ENCODE measurements at regions not wholly inside any gene's neighbourhood (a gene's known extent, or its start where the extent isn't known, plus 50 kb on each side); places are given as distances from the start of the nearest gene placed in this dataset.
"Not testable (repeated sequence)": the region's sequence is repeated elsewhere in the genome, so short reads cannot be mapped to it uniquely, and the experiment has no call there.

DNA sequence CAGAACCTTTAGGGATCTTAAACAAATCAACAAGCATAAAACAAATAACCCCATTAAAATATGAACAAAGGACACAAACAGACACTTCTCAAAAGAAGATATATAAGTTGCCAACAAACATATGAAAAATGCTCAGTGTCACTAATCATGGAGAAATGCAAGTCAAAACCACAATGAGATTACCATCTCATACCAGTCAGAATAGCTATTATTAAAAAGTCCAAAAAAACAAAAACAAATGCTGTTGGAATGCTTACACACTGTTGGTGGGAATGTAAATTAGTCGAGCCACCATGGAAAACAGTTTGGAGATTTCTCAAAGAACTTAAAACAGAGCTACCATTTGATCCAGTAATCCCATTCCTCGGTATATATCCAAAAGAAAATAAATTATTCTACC lies 423.6 kb downstream of the OTOL1 start:
- no peak for DNase-seq

DNA sequence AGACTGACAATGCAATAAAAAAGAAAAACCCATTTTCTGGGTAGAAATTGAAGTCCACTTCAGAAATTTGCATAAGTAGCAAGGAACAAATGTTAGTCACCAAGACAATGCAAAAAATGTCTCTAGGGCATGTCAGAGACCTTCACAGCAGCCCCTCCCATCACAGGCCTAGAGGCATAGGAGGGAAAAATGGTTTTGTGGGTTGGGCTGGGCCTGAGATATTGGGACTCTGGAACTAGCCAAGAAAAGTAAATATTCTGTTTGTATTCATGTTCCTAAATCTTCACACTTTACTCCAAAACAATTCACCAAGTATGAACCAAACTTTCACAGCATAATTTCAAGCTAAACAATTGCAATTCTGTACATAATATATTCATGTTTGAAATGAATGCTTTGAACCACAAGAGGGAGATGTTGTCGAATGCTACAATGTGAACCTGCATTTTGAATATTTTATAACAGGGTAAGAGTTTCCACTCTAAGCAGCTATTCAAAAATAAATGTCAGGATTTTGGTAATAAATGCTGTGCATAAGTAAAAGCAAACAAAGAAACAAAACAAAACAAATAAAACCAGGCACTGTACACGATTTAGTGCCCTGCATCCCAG lies 429.2 kb downstream of the OTOL1 start:
- DNase-seq, result no peak

DNA sequence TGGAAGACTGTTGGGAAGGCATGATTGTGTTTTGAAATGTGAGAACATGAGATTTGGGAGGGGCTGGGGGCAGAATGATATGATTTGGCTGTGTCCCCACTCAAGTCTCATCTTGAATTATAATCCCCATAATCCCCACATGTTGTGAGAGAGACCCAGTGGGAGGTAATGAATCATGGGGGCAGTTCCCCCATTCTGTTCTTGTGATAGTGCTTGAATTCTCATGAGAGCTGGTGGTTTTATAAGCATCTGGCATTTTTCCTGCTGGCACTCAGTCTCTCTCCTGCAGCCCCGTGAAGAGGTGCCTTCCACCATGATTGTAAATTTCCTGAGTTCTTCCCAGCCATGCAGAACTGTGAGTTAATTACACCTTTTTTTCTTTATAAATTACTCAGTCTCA lies 430.5 kb downstream of the OTOL1 start:
- DNase-seq, result peak; percentile 76

DNA sequence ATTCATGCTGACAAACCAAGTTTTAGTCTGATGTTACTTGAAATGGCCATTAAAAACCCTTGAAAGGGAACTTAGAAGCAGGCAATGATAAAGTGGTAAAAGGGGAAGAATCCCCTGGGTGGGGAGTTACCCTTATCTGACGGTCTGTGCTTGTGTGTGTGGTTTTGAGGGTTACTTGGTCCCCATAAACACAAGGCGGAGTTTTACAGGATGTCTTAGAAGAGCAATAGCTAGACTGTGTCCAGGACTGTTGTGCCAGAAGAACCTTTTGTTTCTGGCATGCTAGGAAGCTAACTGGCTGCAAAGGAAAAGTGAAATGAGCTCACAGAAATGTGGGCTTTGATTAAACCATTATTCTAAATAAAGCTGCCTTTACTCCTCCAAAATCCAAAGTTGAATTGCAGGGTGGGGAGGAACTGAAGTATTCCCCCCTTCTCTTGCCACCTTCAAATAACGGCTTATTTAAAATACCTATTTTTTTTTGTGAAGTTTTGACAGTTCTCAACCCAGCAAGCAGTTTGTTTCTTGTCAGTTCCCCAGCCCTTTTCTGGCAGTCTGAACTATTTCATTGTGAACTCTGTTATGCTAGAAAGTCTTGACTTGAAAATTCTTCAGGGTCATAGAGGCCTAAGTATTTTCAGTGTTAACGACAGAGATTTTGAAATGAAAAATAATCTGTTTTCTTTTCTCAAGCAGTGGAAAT lies 443.5 kb downstream of the OTOL1 start:
- DNase-seq, result no peak

DNA sequence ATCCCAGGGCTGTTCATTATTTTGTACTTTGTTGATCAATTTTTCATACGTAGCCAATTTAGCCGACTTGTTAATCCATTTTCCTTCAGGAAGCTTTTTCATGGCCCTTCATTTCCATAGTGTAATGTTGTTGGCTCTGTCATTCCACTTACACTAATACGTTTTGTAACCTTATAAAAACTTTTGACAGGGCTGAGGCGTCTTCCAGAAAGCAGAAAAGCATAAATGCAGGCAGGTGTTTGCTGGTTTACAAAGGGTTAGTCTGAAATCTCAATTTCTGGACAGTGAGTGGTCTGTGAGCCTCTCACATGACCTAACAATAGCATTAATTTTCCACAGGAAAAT lies 444.0 kb downstream of the OTOL1 start:
- no peak for DNase-seq

DNA sequence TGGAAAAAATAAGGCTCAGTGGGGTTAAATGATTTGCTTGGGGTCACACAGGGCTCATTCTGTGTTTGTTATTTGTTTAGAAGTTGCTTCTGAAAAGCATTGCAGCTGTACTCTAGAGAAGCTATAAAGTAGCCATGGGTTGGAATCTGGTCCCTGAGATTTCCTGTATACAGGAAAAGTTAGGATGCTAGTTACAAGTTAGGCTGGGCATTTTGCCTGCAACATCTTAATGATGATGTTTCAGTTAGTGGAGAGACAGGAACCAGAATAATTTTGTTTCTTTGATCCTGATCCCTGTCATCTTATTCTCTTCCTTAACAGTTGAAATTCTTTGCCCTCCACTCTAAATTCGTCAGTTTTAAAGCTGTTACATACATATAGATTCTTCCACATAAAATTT lies 445.3 kb downstream of the OTOL1 start:
- DNase-seq, result no peak

DNA sequence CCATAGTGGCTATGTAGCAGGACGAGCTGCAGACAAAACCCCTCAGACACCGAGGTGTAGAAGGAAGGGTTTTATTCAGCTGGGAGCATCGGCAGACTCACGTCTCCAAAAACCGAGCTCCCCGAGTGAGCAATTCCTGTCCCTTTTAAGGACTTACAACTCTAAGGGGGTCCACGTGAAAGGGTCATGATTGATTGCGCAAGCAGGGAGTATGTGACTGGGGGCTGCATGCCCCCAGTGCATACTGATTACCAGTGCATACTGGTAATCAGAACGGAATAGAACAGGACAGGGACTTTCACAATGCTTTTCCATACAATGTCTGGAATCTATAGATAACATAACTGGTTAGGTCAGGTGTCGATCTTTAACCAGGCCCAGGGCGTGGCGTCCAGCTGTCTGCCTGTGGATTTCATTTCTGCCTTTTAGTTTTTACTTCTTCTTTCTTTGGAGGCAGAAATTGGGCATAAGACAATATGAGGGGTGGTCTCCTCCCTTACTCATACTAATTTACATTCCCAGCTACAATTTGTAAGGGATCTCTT lies 447.3 kb downstream of the OTOL1 start:
- DNase-seq, result not testable (repeated sequence)

DNA sequence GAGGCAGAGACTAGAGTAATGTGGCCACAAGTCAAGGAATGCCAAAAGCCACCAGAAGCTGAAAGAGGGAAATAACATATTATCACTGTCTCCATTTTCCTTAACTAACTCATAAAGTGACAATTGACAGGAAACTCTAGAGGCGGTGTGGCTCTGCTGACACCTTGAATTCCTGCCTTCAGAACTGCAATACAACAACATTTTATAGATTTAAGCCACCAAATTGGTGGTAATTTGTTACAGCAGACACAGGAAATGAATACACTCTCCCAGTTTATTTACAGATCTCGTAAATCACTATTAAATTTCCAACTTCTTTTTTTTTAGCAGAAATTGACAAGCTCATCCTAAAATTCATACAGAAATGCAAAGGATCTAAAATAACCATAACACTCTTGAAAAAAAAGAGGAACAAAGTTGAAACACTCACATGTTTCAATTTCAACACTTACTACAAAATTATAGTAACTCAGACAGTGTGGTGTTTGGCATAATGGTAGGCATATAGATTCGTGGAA lies 449.9 kb downstream of the OTOL1 start:
- no peak for DNase-seq

DNA sequence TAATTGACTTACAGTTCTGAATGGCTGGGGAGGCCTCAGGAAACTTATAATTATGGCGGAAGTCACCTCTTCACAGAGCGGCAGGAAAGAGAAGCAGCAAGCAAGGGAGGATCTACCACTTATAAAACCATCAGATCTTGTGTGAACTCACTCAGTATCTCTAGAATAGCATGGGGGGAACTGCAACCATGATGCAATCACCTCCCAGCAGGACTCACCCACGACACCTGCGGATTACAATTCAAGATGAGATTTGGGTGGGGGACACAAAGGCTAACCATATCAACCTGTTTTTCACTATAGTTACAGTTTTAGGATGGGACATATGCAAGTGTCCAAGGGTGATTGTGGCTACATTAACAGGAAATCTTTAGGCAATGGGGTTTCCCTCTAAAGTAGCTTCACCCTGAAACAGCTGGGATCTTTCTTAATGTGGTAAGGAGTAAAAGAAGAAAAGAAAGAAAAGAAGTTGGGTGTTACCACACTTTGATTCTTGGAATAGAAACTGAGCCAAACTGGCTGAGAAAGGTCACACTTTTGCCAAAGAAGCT lies 453.8 kb downstream of the OTOL1 start:
- no peak for DNase-seq

DNA sequence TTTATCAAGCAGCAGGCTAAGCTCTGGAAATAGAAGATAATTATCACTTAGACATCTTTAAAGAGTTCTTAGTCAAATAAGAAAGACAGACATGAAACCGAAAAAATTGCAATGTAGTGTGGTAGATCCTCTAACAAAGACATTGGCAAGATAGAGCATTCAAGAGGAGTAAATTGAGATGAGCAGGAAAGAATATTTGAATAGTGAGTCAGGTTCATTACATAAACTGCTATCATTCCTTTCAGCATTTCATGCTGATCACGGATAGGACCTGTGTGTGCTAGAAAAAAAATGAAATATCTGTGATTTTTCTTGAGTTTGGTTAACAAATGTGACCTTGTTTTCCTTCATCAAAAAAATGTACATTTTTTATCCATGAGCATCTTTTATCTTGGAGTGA lies 460.9 kb downstream of the OTOL1 start:
- no peak for DNase-seq

DNA sequence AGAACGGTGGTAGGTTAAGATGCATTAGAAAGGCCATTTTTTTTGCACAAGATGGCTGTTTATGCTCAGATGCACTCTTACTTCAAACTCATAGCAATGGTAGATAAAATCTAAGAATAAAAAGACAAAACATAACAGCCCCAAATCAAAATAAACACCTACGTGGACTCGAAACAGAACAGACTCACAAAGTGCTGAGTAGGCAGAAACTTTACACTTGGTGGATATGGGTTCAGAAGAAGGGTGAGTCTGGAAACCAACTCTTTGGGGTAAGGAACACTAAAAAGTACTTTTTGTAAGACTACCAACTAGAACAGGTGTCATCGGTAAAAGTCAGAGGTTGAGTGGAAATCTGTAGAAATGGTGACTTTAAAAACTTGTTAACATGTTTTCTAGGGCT lies 468.2 kb downstream of the OTOL1 start:
- no peak for DNase-seq

DNA sequence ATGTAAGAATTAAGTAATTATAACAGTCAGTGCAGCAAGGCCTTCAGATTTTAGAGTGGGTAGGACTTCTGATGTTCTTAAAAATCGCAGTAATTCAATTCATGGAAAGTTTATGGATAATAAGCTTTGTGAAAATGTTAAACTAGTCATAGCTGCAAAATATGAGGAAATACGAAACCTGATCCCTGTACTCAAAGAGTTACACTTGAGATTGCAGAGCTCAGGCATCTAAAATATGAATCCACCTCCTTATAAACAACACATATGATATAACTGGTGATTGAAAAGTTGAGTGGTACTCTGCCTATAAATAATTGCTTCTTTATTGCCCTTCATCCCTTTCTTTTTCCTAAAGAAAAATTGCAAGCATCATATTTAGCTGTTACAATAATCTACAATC lies 473.3 kb downstream of the OTOL1 start:
- DNase-seq, result no peak

DNA sequence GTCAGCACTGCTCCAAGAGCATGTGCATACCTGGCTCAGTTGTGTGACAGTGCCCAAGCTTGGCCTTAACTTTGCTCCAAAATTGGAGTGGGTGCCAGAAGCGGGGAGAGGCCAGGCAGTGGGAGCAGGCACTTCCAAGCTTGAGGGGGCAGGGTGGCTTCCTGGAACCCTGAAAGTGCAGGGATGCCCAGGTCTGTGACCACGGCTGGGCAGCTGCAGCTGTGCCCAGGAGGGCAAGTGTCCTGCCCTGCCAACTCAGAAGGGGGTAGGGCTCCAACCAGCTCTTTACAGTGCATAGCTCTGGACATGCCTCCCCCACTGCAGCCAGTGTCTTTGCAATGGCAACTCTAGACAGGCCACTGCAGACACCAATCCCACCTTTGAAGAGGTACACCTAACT lies 478.6 kb downstream of the OTOL1 start:
- no peak for DNase-seq

DNA sequence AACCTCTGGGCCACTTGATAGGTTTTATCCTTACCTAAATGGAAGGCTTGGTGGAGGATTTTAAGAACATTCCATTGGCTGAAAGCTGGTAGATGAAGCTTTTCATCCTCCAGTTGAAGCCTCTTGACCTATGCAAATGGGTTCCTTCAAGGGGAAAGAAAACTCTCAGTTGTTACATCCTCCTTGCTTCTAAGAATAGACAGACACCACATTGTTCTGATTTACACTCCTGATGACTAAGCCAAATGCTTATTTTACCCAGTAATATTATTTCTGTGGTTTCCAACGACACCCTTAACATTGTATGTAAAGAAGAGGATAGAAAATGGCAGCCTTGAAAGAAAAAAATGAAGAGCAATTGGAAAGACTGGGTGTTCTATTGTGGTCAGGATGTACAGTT lies 480.5 kb downstream of the OTOL1 start:
- DNase-seq, result no peak

DNA sequence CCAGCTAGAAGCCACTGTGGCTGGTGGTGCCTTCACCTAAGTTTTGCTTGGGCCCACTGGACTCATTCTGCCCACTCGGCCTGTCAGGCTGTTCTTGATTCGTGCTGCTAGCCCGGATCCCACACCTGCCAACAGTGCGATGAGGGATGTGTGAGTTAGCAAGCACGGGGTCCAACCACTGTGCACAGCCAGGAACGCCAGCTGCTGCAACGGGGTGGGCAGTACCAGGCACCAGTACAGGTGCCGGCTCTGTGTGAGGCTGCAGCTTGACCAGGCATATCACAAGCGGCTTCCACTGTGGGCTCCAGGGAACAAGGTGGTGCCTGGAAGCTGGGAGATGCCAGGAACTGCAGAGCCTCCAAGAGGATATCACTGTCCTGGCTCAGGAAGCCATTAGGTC lies 481.2 kb downstream of the OTOL1 start:
- DNase-seq, result no peak

DNA sequence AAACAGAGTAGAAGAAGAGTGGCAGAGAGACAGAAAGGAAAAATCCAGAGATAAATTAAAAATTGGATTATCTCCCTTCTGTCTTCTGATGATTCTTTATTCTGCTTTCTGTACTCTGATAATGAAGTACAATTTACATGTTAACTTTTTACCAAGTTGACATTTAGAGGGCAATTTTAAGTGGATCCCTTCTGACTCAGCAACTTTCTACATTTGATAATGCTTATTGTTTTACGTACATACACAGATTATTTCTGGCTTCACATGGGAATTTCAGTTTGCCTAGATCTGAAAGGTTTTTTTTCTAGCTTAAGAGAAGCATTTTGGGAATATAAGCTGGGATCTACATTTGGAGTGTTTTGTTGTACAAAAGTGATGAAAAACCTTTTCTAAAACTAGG lies 491.3 kb downstream of the OTOL1 start:
- DNase-seq, result no peak

DNA sequence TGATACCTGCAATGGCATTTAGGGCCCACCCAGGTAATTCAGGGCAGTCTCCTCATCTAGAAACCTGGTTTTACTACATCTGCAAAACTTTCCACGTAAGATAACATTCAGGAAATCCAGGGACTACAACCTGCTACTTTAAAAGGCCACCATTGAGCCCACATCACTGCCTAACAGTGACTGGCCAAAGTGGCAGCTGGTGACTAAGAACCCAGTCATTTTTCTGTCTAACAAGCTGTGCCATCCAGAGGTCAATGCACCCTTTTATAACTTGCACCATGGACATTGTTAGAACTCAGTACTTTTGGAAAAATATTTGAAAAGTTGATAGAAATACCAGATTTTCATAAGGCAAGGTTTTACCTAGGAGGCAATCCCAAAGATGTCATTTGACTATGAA lies 492.4 kb downstream of the OTOL1 start:
- no peak for DNase-seq

DNA sequence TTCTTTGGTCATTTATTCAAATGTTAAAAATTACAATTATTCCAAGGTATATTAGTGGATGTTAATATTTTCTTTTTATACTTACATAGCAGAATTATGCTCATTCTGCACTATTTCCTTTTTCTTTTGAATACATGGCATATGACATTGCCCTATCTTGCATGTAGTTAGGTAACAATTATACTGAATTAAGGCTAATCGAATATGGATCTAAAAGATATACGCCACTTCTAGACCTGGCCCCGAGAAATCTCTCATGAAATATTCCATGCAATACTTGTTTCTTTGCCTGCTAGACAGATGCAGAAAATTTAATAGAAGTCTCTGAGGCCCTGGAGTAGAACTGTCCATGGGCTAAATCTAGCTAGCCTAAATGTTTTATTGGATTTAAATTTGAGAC lies 493.4 kb downstream of the OTOL1 start:
- DNase-seq, result no peak

DNA sequence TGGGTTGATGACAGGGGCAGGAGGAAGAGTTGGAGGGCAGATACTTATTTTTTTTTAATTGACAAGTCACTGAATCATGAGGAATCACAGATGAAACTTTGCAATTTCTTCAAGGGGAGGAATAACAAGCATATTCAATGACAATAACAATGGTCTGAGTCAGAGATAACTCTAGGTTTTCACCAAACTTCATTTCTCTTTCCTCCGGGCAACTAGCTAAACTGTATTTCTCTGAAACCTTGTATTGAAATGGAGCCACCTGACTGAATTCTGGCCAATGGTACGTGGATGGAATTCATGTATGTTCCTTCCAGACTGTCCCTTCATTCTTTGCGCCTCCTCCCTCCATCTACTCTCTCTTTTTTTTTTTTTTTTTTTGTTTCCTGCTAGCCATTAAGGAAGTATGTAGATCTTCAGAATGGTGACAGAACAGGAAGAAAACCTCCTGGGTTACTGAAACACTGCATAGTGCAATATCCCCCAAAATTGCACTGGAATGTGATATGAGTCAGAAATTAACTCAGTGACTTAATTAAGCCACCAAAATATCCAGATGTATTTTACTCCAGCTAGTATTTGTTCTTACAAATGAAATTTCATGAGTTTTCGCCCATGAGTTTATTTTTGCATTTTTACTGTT lies 495.4 kb downstream of the OTOL1 start:
- no peak for DNase-seq

DNA sequence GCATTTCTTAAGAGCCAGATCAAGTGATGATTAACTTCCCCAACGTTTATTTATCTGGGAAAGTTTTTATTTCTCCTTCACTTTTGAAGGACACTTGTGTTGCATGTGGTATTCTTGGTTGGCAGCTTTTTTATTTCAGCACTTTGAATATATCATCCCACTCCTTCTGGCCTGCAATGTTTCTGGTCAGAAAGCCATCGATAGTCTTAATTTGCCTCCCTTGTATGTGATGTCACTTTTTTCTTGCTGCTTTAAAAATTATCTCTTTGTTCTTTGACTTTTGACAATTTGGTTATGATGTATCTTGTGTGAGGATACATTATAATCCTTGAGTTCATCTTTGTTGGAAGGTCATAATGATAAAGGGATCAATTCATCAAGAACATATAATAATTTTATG lies 503.2 kb downstream of the OTOL1 start:
- no peak for DNase-seq

DNA sequence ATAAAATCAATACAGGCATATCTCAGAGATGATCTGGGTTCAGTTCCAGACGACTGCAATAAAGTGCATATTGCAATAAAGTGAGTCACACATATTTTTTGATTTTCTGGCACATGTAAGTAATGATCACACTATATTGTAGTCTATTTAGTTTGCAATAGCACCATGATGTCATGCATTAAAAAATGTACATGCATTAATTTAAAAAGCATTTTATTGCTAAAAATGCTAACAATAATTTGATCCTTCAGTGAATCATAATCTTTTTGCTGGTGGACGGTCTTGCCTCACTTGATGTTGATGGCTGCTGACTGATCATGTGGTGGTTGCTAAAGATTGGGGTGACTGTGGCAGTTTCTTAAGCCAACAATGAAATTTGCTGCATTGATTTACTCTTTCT lies 511.1 kb downstream of the OTOL1 start:
- no peak for DNase-seq

DNA sequence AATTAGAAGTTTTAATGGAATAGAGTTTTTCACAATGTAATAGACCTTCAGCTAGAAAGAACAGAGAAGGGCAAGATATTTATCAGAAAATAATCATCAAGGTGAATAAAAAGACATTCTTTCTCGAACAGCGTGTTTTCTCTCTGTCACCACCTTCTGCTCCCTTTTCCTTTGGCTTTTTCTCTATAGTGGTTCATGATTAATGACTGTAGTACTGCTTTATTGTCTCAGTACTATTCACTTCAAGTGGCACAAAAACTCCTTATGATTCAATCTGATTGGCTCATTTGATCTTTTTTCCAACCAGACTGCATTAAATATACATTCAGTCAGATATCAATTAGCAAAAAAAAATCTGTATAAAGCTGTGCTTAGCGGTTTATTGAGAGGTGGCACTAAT lies 516.0 kb downstream of the OTOL1 start:
- DNase-seq, result no peak

DNA sequence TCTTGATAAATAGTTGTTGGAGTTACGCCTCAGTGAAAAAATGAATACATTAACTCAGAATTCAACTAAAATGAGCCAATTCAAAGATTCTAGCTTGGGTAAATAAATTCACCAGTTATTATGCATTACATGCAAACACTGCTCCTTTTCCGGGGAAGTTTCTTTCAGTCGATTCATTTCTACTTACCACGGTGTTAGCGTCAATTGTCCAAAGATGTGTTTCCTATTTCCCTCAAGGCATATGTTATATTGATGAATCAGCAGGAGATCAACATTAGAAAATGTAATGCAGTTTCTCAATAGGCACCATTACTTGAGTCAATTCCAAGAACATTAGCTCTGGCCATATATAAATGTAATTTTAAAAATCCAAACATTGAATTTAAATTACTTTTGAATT lies 517.7 kb downstream of the OTOL1 start:
- DNase-seq, result no peak

DNA sequence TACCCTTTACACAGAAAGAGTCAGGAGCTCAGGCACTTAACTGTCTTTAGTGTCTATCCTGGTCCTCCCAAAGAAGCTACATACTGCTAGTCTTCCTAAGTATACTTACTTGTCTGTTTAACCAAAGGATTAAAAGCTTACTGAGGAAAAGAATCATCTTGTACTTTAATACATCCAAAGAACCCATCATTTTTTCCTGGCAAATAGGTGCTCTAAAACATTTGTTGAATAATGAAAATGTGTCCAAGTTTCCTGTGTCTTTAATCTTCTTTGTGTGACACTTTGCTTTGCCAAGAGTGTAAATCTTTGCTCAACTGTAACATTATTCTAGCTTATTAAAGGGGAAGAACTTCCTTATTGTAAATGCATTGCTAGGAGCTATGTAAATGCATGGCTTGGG lies 519.2 kb downstream of the OTOL1 start:
- DNase-seq, result no peak
